Neural progenitor cell (in vitro differentiated cells): ENCODE measurements at regions not wholly inside any gene's neighbourhood (a gene's known extent, or its start where the extent isn't known, plus 50 kb on each side); places are given as distances from the start of the nearest gene placed in this dataset.

Source experiments
- EZH2 ChIP-seq: fragments of 200-600 bp; sonication (generic); IDR thresholded peaks from 2 replicates; pipeline ENCODE4 v1.6.1; 2017; ENCODE audit warnings: antibody characterized with exemption, mild to moderate bottlenecking, moderate library complexity
- EZH2phosphoT487 ChIP-seq: fragments of 200-600 bp; sonication (generic); IDR thresholded peaks from 2 replicates; pipeline ENCODE4 v1.6.1; 2017; ENCODE audit warnings: antibody characterized with exemption
- TF ChIP-seq, protein P1 (sequence below): fragments of 200-600 bp; sonication (generic); IDR thresholded peaks from 2 replicates; pipeline ENCODE4 v1.5.1; 2017; ENCODE audit warnings: antibody characterized with exemption, mild to moderate bottlenecking

DNA sequence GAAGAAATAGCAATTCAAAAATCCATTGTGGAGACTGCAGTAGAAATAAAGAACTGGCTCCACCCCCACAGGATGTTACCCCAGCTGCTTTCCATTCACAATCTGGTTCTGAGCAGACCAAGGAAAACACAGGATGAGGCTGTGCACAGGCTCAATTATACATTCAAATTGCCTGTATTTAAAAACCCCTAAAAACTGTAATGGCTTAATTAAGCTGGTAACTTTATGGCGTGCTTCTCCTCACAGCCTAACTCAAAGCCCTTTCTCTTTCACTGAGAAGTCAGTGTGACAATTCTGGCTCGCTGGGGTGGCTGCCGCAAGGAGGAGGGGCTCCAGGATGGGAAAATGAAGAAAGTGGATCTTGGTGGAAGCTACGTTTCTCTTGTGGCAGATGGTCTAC lies 1191.1 kb downstream of the SORCS1 start:
- TF ChIP-seq, protein P1, sequence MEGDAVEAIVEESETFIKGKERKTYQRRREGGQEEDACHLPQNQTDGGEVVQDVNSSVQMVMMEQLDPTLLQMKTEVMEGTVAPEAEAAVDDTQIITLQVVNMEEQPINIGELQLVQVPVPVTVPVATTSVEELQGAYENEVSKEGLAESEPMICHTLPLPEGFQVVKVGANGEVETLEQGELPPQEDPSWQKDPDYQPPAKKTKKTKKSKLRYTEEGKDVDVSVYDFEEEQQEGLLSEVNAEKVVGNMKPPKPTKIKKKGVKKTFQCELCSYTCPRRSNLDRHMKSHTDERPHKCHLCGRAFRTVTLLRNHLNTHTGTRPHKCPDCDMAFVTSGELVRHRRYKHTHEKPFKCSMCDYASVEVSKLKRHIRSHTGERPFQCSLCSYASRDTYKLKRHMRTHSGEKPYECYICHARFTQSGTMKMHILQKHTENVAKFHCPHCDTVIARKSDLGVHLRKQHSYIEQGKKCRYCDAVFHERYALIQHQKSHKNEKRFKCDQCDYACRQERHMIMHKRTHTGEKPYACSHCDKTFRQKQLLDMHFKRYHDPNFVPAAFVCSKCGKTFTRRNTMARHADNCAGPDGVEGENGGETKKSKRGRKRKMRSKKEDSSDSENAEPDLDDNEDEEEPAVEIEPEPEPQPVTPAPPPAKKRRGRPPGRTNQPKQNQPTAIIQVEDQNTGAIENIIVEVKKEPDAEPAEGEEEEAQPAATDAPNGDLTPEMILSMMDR, result no peak
- TF ChIP-seq EZH2phosphoT487 (no peak), EZH2 (no peak)
